GM18951 (cell line): ENCODE measurements at regions not wholly inside any gene's neighbourhood (a gene's known extent, or its start where the extent isn't known, plus 50 kb on each side); places are given as distances from the start of the nearest gene placed in this dataset.

Experiments used
- POLR2A ChIP-seq: IDR thresholded peaks from 4 replicates; pipeline ENCODE4 v1.6.1; 2011; ENCODE audit warnings: mild to moderate bottlenecking; ENCODE audit not compliant: insufficient read length, insufficient read depth; ENCODE audit errors: extremely low read depth
- in situ Hi-C: fragments of 300-500 bp; cut with MboI; formaldehyde crosslinking; loops from one replicate; pipeline ENCODE4 v1.12.0; 2022; ENCODE audit warnings: low sequenced_read_pairs, mixed read lengths, inconsistent platforms; ENCODE audit not compliant: unreplicated experiment

- in situ Hi-C loops = no loop called here
- no peak for TF ChIP-seq POLR2A
Measured at GRCh38 chr11:45489281-45489905, 176.0 kb downstream of the CHST1 start.

GRCh38 chr11:45486461-45486860 is 179.0 kb downstream of the CHST1 start:
- TF ChIP-seq POLR2A = no peak
- in situ Hi-C loops = no loop called here

DNA sequence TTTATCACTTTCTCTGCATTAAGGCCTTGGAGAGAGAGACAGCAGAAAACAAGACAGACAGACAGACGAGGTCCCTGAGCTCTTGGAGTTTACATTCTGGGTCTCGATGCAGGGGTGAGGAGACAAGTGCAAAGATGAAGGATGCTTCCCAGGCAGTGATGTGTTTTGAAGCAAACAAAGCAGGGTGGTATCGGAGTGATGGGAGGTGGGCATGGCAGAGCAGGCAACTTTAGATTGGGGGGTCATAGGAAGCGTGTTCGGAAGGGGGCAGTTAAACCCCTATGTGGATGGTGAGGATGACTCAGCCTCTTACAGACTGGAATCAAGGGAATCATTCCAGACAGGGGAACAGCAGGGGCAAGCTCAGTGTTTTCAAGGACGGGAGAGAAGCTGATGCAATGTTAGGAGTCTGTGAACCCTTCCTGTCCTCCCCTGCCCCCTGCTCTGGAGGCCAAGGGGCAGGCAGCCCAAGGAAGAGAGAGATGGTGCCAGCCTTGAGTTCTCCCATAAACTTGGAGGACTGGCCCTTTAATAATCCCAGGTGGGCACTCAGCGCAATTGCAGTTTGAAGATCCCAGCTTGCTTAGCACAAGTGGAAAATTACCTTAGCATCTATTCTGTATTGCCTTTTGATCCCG is 180.2 kb downstream of the CHST1 start:
- in situ Hi-C loops = no loop called here
- TF ChIP-seq POLR2A = no peak

DNA sequence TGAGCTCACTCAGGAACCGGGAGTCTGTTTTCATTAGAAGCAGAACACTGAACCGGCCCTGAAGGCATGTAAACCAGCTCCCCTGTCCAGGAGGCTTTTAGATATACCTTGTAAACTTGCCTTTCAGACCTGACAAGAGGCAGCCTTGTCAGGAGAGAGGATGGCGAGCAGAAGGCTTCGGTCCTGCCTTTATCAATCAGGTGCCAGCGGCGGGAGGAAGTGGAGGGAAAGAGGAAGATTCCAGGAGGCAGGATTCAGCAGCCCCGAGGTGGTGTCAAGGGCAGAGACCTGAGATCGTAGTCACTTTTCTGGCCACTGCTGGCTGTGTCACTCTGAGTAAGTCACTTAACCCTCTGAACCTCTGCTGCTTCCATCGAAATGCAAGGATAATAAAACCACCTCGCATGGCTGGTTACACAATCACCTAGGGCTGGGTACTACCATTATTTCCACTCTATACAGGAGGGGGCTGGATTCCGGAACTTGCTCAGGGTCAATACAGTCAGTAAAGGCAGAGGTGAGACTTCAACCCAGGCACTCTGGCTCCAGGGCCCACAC is 181.0 kb downstream of the CHST1 start:
- in situ Hi-C loops = no loop called here
- TF ChIP-seq POLR2A = no peak

DNA sequence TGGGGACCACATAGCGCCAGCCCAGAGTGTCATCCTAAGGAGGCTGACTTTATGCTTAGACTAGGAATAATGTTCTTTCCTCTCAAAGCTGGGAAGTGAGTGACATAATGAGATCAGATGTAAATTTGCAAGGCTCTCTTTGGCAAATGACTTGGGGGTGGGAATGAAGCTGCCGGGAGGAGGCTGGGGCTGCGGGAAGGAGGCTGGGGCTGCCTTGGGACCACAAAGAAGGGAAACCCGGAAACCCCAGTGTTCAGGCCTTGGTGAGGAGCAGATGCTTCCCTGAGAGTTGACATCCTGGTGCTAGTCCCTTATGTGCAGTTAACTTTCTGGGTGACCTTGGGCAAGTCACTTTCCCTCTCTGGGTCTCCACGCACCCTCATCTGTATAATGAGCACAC is 182.0 kb downstream of the CHST1 start:
- TF ChIP-seq POLR2A = no peak
- in situ Hi-C loops = no loop called here

DNA sequence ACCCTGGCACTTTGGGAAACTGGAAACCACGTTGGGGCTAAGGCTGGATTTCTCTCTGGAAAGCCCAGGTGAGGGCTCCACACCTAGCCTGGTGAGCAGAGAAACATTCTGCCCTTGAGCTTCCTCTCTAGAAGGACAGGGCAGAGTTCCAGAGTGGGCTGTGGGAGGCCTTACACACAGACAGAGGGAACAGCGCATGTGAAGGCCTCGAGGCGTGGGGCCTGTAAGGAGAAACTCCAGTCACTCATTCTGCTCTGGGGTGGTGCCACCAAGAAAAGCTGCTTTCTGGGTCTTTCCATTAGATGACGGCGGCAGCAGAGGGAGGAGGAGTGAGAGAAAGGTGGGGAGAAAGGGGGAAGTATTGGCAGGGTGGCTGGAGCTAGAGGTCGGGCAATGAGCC is 183.1 kb downstream of the CHST1 start:
- in situ Hi-C loops = no loop called here

DNA sequence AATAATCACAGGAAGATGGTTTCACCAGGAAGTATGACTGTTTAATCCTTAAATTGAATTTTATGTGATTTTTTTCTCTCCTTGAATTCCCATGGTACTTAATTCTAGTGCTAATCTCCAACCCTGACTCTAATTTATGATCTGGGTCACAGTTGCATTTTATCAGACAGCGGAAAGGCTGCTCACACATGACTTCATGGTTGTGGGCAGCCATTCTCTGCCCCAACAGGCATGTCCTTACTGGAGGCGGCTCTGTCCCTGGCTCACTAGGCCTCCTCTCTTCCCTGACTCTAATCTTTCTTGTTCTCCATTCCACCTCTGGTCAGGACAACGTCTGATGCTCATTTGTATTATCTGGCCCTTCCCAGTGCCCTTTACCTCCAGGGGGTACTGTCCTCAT is 184.4 kb downstream of the CHST1 start:
- TF ChIP-seq POLR2A = no peak
- in situ Hi-C loops = no loop called here

More for the DNA sequence above, 183.1 kb downstream of the CHST1 start:
- TF ChIP-seq POLR2A = no peak

DNA sequence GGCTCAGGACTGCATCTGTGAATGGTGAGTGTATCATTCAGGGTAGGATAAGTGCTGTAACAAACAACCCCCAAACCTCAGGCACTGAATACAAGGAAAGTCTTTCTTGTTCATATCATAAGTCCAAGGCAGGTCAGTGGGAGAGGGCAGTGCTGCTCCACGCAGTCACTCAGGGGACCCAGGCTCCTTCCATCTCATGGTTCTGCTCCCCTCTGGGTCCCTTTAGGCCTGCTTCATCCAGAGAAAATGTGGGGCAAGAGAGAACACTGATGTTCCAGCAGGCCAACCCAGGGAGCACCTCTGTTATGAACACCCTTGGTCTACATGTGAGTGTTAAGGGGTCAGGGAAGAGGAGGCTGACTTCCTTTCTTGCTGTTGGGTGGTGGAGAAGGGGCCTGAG is 187.8 kb downstream of the CHST1 start:
- TF ChIP-seq POLR2A = no peak
- in situ Hi-C loops = no loop called here

DNA sequence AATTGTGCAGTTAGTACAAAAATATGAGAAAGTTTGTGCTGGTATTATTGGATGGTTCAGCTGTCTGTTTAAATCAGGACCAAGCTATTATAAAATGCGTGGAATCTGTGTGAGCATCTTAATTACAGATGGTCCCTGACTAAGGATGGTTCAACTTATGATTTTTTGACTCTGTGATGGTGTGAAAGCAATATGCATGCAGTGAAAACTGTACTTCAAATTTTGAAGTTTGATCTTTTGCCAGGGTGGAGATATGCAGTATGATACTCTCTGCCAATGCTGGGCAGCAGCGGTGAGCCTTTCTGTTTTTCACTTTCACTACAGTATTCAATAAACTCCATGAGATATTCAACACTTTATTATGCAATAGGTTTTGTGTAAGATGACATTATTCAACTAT is 189.3 kb downstream of the CHST1 start:
- in situ Hi-C loops = no loop called here
- TF ChIP-seq POLR2A = no peak

DNA sequence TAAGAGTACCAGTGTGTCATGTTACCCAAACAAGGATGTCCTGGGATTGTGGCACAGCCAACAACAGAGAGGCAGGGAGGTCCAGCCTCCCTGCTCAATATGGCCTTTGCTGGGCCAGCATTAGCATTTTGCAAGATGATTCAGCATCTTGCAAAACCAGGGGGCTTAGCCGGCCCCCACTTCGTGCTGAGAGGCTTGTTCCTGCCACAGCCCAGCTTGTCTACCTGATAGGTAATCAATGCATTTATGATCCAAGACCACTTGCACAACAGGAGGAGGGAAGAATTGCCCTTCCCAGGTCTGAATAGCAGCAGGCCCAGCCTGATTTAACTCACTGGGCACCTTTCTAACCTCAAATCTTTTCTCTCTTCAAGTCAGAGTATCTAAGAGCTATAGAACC is 189.0 kb upstream of the SYT13 start:
- no peak for TF ChIP-seq POLR2A
- in situ Hi-C loops = no loop called here

- in situ Hi-C loops = no loop called here
- no peak for TF ChIP-seq POLR2A
Measured at GRCh38 chr11:45473341-45473895, 187.3 kb upstream of the SYT13 start.

DNA sequence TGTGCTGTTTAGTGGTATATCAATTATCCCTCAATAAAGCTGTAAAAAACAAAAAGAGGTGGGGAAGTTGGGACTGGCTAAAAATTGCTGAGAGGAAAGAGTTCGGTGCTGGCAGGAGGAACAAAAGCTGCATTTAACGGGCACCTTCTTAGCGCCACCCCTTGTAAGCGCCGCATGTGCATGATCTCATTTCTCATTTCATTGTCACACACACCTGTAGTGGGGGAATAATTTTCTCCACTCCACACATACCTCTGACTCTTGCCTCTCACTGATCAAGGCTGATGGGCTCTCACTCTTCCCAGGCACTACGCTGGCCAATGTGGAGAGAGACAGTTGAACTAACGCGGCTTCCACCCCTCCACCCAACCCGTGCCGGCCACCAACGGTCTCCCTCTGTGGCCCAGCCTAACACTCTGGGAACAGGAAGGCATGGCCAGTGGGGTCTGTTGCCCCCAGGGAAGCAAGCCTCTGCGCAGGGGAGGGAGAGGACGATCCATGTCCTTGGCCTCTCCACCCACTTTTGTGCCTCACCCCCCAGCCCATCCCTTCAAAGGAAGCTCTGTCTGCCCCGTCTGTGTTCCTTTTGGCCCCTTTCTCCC is 186.7 kb upstream of the SYT13 start:
- no peak for TF ChIP-seq POLR2A
- in situ Hi-C loops = no loop called here

DNA sequence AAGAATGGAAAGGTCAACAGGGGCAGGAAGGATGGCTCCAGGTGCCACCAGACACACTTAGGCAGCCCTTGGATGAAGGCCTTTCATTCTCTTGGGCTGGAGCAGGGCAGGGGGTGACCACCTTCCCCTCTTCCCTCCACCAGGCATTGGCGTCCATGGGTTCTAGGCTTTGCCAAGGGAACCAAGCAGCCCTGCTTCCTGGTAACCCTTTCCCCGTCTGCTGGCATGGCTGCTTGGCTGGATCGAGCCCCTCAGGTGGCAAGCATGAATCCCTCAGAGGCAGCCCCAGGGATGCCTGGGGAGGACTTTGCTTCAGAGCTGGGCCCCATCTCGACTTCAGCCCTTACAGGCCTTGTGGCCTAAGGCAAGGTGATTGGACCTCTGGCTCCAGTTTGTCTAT is 185.1 kb upstream of the SYT13 start:
- TF ChIP-seq POLR2A = no peak
- in situ Hi-C loops = no loop called here

DNA sequence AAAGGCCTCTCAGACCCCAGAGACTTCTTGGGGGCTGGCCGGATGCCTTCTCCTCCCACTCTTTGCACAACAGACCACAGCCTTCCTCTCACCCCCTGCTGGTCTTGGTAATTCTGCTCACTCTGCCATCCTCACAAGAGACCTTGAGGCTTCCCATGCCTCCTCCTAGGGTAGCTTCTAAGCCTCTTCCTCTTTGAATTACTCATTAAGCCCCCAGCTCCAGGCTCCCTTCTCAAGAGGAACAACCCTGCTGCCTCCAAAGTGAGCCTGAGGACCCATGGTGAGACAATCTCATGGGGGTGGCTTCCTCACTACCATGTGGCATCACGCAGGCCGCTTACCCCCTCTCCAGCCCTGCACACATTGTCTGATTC is 184.6 kb upstream of the SYT13 start:
- no peak for TF ChIP-seq POLR2A
- in situ Hi-C loops = no loop called here
